H1 (cell line): ENCODE measurements at regions not wholly inside any gene's neighbourhood (a gene's known extent, or its start where the extent isn't known, plus 50 kb on each side); places are given as distances from the start of the nearest gene placed in this dataset.

Source experiments
- CTCF ChIA-PET: fragments of 300-600 bp; sonication (Branson Sonifier 250); formaldehyde crosslinking; loops from one replicate; lab custom pipeline; 2021; ENCODE audit not compliant: partially characterized antibody; lab: Charles Lee
- POLR2A ChIA-PET: fragments of 300-600 bp; sonication (Branson Sonifier 250); formaldehyde crosslinking; loops from one replicate; lab custom pipeline; 2021; ENCODE audit warnings: inconsistent platforms; ENCODE audit not compliant: partially characterized antibody; lab: Charles Lee
- DNase-seq, 2 experiments: peaks; one replicate each; pipeline versions ENCODE4 v3.0.0 to v3.0.0-alpha.2; 2010 to 2022; ENCODE audit warnings: low spot score in 2 of 2, low read depth in 1 of 2, mixed read lengths in 1 of 2
- FAIRE-seq: peaks from 2 replicates; lab custom pipeline; 2011; peaks lifted over from hg19 to GRCh38; lab: Jason Lieb, UNC
- H2AFZ ChIP-seq: 2 replicates; pipeline ENCODE4 v1.8.1; 2012; ENCODE audit warnings: low read length, inconsistent platforms
- H2AK5ac ChIP-seq: 2 replicates; pipeline ENCODE4 v1.6.1; 2013; ENCODE audit warnings: low read depth, low read length
- H2BK120ac ChIP-seq: replicated peaks from 2 replicates; pipeline ENCODE3; 2013; ENCODE audit warnings: low read depth, low read length, inconsistent platforms
- H2BK12ac ChIP-seq: 2 replicates; pipeline ENCODE4 v1.6.1; 2013; ENCODE audit warnings: low read depth, low read length
- H2BK15ac ChIP-seq: 2 replicates; pipeline ENCODE4 v1.6.1; 2013; ENCODE audit warnings: low read length
- H2BK20ac ChIP-seq: 2 replicates; pipeline ENCODE4 v1.6.1; 2013; ENCODE audit warnings: low read length
- H2BK5ac ChIP-seq: 2 replicates; pipeline ENCODE4 v1.6.1; 2013; ENCODE audit warnings: low read depth, low read length
- H3K14ac ChIP-seq: 2 replicates; pipeline ENCODE4 v1.6.1; 2013; ENCODE audit warnings: inconsistent platforms; ENCODE audit not compliant: insufficient read length
- H3K18ac ChIP-seq: 2 replicates; pipeline ENCODE4 v1.6.1; 2013; ENCODE audit warnings: low read length; ENCODE audit errors: extremely low read depth
- H3K23ac ChIP-seq: 2 replicates; pipeline ENCODE4 v1.6.1; 2013; ENCODE audit warnings: inconsistent platforms; ENCODE audit not compliant: insufficient read length
- H3K23me2 ChIP-seq: 2 replicates; pipeline ENCODE4 v1.6.1; 2013; ENCODE audit warnings: low read depth, low read length
- H3K27ac ChIP-seq: 2 replicates; pipeline ENCODE4 v1.6.1; 2011; ENCODE audit warnings: low read depth, low read length, inconsistent platforms
- H3K27me3 ChIP-seq, 4 experiments: replicated peaks in 1 of 4; 1 replicate in 1 of 4; 2 replicates in 3 of 4; pipeline versions ENCODE4 v1.6.1 to v1.8.1; 2011 to 2013; ENCODE audit warnings: low read length in 3 of 4, mild to moderate bottlenecking in 3 of 4, inconsistent platforms in 2 of 4, mixed read lengths in 2 of 4, moderate library complexity in 1 of 4; ENCODE audit not compliant: control insufficient read depth in 3 of 4, insufficient read depth in 3 of 4; ENCODE audit errors: extremely low read depth in 1 of 4
- H3K36me3 ChIP-seq, 4 experiments: 2 replicates each; pipeline versions ENCODE4 v1.6.1 to v1.8.1; 2011 to 2013; ENCODE audit warnings: mild to moderate bottlenecking in 4 of 4, low read length in 3 of 4, moderate library complexity in 2 of 4, control low read depth in 1 of 4, inconsistent platforms in 1 of 4; ENCODE audit not compliant: insufficient read depth in 4 of 4, control insufficient read depth in 2 of 4
- H3K4ac ChIP-seq: replicated peaks from 2 replicates; pipeline ENCODE3; 2013; ENCODE audit warnings: low read length, low read depth, mixed read lengths, inconsistent platforms; ENCODE audit not compliant: insufficient read length
- H3K4me1 ChIP-seq, 4 experiments: replicated peaks in 1 of 4; 1 replicate in 1 of 4; 2 replicates in 3 of 4; pipeline versions ENCODE4 v1.6.1 to v1.8.1; 2011 to 2013; ENCODE audit warnings: low read length in 3 of 4, inconsistent platforms in 2 of 4, mixed read lengths in 1 of 4; ENCODE audit not compliant: insufficient read depth in 4 of 4, control insufficient read depth in 3 of 4
- H3K4me2 ChIP-seq, 2 experiments: 2 replicates each; pipeline versions ENCODE4 v1.6.1 to v1.8.1; 2011 to 2013; ENCODE audit warnings: low read depth in 2 of 2, low read length in 2 of 2, control low read depth in 1 of 2, inconsistent platforms in 1 of 2, mild to moderate bottlenecking in 1 of 2; ENCODE audit not compliant: insufficient read depth in 1 of 2
- H3K4me3 ChIP-seq, 4 experiments: fragments of 200-600, 300-600 bp in 1 of 4; sonication (generic), shearing (Covaris generic), sonication (Bioruptor Twin) in 1 of 4; 2 replicates each; pipeline versions ENCODE4 v1.5.1 to v1.8.1; 2011 to 2016; ENCODE audit warnings: low read length in 4 of 4, low read depth in 3 of 4, control low read depth in 2 of 4, inconsistent platforms in 2 of 4, mild to moderate bottlenecking in 2 of 4, mixed read lengths in 1 of 4, moderate library complexity in 1 of 4; ENCODE audit not compliant: insufficient read depth in 2 of 4; ENCODE audit errors: extremely low read depth in 1 of 4
- H3K56ac ChIP-seq: replicated peaks from 2 replicates; pipeline ENCODE3; 2013; ENCODE audit warnings: low read depth, mild to moderate bottlenecking, mixed read lengths, low read length, inconsistent platforms; ENCODE audit not compliant: insufficient read length
- H3K79me1 ChIP-seq: 2 replicates; pipeline ENCODE4 v1.6.1; 2013; ENCODE audit warnings: low read depth, low read length, control low read depth
- H3K79me2 ChIP-seq, 2 experiments: 2 replicates each; pipeline versions ENCODE4 v1.6.1 to v1.8.1; 2012 to 2013; ENCODE audit warnings: low read length in 2 of 2, mild to moderate bottlenecking in 2 of 2, inconsistent platforms in 1 of 2; ENCODE audit not compliant: insufficient read depth in 2 of 2, control insufficient read depth in 1 of 2
- H3K9ac ChIP-seq, 4 experiments: replicated peaks in 1 of 4; 1 replicate in 1 of 4; 2 replicates in 3 of 4; pipeline versions ENCODE4 v1.6.1 to v1.8.1; 2011 to 2013; ENCODE audit warnings: low read depth in 3 of 4, low read length in 3 of 4, control low read depth in 2 of 4, mild to moderate bottlenecking in 2 of 4, moderate library complexity in 2 of 4, inconsistent platforms in 1 of 4; ENCODE audit errors: extremely low read depth in 1 of 4
- H3K9me3 ChIP-seq, 2 experiments: 2 replicates each; pipeline versions ENCODE4 v1.6.1 to v1.8.1; 2012 to 2013; ENCODE audit warnings: mild to moderate bottlenecking in 2 of 2, moderate library complexity in 2 of 2, control low read depth in 1 of 2, inconsistent platforms in 1 of 2, low read depth in 1 of 2, low read length in 1 of 2, mixed read lengths in 1 of 2; ENCODE audit not compliant: insufficient read depth in 2 of 2
- H4K20me1 ChIP-seq, 2 experiments: replicated peaks in 1 of 2; 2 replicates each; pipeline versions ENCODE3 to v1.8.1; 2011 to 2013; ENCODE audit warnings: inconsistent platforms in 2 of 2, low read length in 2 of 2, mild to moderate bottlenecking in 1 of 2; ENCODE audit not compliant: insufficient read depth in 2 of 2, control insufficient read depth in 1 of 2
- H4K5ac ChIP-seq: 2 replicates; pipeline ENCODE4 v1.6.1; 2013; ENCODE audit warnings: low read length, low read depth, mixed read lengths, inconsistent platforms; ENCODE audit not compliant: insufficient read length
- H4K8ac ChIP-seq: 2 replicates; pipeline ENCODE4 v1.8.0; 2013; ENCODE audit warnings: mild to moderate bottlenecking, moderate library complexity, low read length, inconsistent platforms; ENCODE audit not compliant: insufficient read depth; ENCODE audit errors: extremely low read depth
- H4K91ac ChIP-seq: replicated peaks from 2 replicates; pipeline ENCODE3; 2013; ENCODE audit warnings: low read length, mixed read lengths, inconsistent platforms; ENCODE audit not compliant: insufficient read length
- KDM1A ChIP-seq: fragments of 200-600, 300-600 bp; sonication (generic); IDR thresholded peaks from 2 replicates; pipeline ENCODE4 v1.7.1; 2016; ENCODE audit warnings: mild to moderate bottlenecking, low read length, borderline replicate concordance
- SUZ12 ChIP-seq: fragments of 200-600 bp; sonication (generic); IDR thresholded peaks from 2 replicates; pipeline ENCODE4 v1.6.1; 2012; ENCODE audit warnings: mild to moderate bottlenecking, inconsistent platforms, low read length, moderate library complexity, mixed read lengths
- WGBS, 2 experiments: shearing (Covaris generic) in 1 of 2; methylation state at CpG; one replicate each; pipeline versions ENCODE4 v1.1.6 to v1.1.7; 2013 to 2015; ENCODE audit warnings: low lambda C conversion rate in 2 of 2, mixed read lengths in 2 of 2, inconsistent platforms in 1 of 2, low coverage in 1 of 2, missing lambda C conversion rate in 1 of 2; ENCODE audit not compliant: insufficient replicate concordance in 2 of 2, insufficient coverage in 1 of 2, insufficient read length in 1 of 2; ENCODE audit errors: extremely low coverage in 1 of 2, missing lambda C conversion rate in 1 of 2; 5-methylcytosine and 5-hydroxymethylcytosine counted together

- Histone ChIP-seq H2BK12ac (no peak overlapping the region), H3K27me3 (no peaks in the 10 kb centered on the region), H2BK20ac (no peak overlapping the region), H3K23ac (no peak overlapping the region), H3K9me3 (peaks cover 0 to 5% of the 10 kb centered on the region in 2 experiments; a peak in 1 of 4 replicates), H4K91ac (no peak overlapping the region), H2BK15ac (no peak overlapping the region), H2AK5ac (no peak overlapping the region), H3K4me3 (no peak overlapping the region), H3K4me2 (no peak overlapping the region), H3K23me2 (no peaks in the 10 kb centered on the region), H3K14ac (no peak overlapping the region), H2BK120ac (no peak overlapping the region), H4K8ac (no peak overlapping the region), H3K4me1 (no peaks in the 10 kb centered on the region), H2AFZ (no peak overlapping the region), H3K18ac (no peak overlapping the region), H3K9ac (no peak overlapping the region), H3K4ac (no peak overlapping the region), H4K20me1 (no peaks in the 10 kb centered on the region), H3K36me3 (no peaks in the 10 kb centered on the region), H2BK5ac (no peak overlapping the region), H3K79me1 (no peaks in the 10 kb centered on the region), H4K5ac (no peak overlapping the region), H3K79me2 (no peaks in the 10 kb centered on the region), H3K27ac (no peak overlapping the region), H3K56ac (no peak overlapping the region)
- 96% methylated on average over 4 of the region's 4 CpGs; no CpG with 5 or more reads in 1 of the 2 experiments for WGBS, 2 experiments
- FAIRE-seq (no peak), DNase-seq (no peak)
- ChIA-PET CTCF (interaction anchor here (1.3 to 1.5 kb wide), 2 partner anchors 12 to 213 kb away, joined by 3 to 4 read pairs; no protein-coding TSS in a partner anchor), POLR2A (no interaction called here)
- TF ChIP-seq KDM1A (no peak), SUZ12 (no peak)
Observed at GRCh38 chr10:78645975-78646374, 422.8 kb upstream of the ZMIZ1 start.
